SK-N-MC (cell line): ENCODE measurements at regions not wholly inside any gene's neighbourhood (a gene's known extent, or its start where the extent isn't known, plus 50 kb on each side); places are given as distances from the start of the nearest gene placed in this dataset.

Experiments
- FOXP2 ChIP-seq: optimal IDR thresholded peaks from 2 replicates; pipeline ENCODE3; 2011; ENCODE audit warnings: mild to moderate bottlenecking, moderate library complexity; ENCODE audit not compliant: insufficient read depth; ENCODE audit errors: extremely low read length, control extremely low read depth
- POLR2AphosphoS5 ChIP-seq: IDR thresholded peaks from 2 replicates; pipeline ENCODE4 v1.6.1; 2012; ENCODE audit warnings: mild to moderate bottlenecking, low read depth, low read length, borderline replicate concordance

DNA sequence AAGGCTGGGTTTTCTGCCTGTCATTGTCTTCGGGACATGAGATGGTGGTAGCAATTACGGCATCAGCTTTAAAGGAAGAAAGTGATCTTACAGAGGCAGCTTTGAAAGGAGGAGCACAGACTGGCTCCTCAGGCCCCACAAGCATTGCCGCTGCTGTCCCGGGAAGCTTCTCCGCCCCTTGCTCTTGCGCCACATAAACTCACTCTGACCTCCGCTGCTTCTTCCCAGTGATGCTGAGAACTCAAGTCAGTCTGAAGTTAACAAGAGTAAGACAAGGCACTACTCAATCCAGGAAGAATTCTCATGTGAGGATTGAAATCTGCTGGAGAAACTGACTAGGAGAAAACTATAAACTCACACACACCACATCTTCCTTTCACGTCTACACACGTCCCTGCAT is 112.4 kb upstream of the RIOK3 start:
- TF ChIP-seq POLR2AphosphoS5 (no peak), FOXP2 (no peak)
